HS-5 (cell line): ENCODE measurements at regions not wholly inside any gene's neighbourhood (a gene's known extent, or its start where the extent isn't known, plus 50 kb on each side); places are given as distances from the start of the nearest gene placed in this dataset.

Experiments
- DNase-seq: peaks from one replicate; pipeline ENCODE4 v3.0.0-alpha.2; 2012; ENCODE audit warnings: low read depth

- DNase-seq, result no peak
Measured at GRCh38 chr3:88209356-88209755, 59.6 kb downstream of the C3orf38 start.

DNA sequence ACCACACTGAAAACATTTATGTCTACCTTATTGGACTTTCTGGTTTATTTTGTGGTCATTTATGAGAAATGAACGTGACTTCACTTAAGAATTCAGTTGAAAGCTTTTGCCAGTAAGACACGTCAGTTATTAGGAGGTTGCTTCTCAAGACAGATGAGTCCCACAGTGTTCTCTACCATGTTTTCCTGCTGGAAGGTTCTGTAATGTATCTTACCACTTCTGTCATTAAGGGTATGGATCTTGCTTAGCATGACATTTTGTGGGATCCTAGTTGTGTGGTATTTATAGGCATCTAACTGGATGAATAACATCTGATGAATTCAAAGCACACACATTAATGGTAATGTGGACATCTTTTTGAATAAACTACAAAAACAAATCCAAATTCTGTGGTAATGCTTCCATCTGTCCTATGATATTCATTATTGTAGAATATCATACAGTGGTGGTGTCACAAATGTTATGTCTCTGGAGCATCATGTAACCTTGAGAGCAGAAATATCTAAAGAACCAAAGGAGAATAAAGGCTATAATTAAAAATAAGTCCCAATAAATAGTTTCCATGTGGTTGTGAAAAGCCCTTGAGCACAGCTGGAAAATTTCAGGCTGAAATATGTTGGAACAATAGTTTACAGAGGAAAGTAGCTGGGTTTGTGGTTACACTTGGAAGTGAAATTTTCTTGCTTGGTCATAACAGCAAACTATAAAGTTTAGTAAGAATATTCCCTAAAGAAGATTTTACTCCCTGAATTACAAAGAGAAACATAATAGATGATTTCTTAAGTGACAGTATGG is 61.5 kb downstream of the C3orf38 start:
- no peak for DNase-seq

GRCh38 chr3:88219138-88219792 is 69.5 kb downstream of the C3orf38 start:
- no peak for DNase-seq

DNA sequence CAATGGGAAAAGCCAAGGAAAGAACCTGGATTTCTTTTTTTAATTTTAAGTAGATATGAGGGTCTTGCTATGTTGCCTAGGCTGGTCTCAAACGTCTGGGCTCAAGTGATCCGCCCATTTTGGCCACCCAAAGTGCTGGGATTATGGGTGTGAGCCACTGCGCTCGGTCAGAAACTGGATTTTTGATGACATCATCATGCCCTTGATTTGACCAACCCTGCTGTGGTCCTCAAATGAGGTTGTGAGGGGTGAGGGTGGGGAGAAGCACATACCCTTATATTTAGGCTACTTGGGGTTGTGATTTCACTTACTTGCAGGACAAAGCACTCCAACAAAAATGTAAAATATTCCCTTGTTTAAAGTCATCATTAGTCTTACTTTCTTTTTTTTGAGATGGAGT is 70.4 kb downstream of the C3orf38 start:
- DNase-seq, result no peak

DNA sequence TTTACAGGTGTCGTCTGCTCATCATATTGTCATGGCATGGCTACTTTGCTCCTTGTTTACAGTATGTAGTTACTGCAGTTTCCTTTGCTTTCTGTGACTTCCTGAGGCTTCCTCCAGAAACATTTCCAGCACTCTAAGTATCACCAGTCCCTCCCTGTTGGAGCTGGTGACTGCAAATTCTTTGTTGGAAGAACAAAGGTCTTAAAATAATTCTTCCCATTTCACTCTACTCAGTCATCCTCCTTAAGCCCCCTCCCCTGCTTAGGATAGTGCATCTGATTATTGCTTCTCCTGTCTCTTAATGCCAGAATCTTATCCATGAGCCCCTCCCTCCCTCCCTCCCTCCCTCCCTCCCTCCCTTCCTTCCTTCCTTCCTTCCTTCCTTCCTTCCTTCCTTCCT is 72.0 kb downstream of the C3orf38 start:
- no peak for DNase-seq

DNA sequence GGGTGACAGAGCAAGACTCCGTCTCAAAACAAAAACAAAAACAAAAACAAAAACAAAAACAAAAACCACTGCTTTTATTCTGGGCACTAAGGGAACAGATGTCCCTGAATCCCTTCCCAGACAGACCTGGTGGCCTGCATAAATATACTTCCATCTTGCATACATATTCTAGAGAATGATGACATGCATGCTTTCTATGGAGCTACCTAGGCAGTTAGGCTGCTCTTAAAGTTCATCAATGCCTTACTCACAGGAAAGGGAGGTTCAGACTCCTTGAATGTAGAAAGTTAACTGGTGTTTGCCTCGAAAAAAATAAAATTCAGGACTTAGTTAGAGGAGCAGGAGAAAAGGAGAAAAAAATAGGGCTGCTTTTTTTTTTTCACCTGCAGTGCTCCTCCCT is 72.6 kb downstream of the C3orf38 start:
- DNase-seq, result no peak

GRCh38 chr3:88225326-88226008 is 75.7 kb downstream of the C3orf38 start:
- no peak for DNase-seq

GRCh38 chr3:88226910-88227309 is 77.2 kb downstream of the C3orf38 start:
- DNase-seq, result no peak

- no peak for DNase-seq
Measured at GRCh38 chr3:88230638-88231037, 80.9 kb downstream of the C3orf38 start.

- DNase-seq, result no peak
Measured at GRCh38 chr3:88231207-88231606, 81.4 kb downstream of the C3orf38 start.

- DNase-seq, result no peak
Measured at GRCh38 chr3:88231632-88232031, 81.9 kb downstream of the C3orf38 start.

DNA sequence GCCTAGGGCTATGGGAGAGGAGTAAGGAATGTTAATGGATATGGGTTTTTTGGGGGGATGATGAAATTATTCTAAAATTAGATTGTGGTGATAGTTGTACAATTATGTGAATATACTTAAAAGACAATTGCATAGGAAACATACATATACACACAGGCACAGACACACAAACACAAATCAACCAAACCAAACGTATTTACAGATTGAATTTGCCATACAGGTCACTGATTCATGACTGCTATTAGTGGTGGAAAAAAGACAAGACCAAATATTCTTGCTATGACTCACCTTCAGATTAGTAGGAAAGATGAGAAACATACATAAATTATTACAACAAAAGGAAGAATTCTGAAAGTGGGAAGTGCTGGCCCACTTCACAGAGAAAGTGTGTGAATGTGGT is 85.3 kb downstream of the C3orf38 start:
- no peak for DNase-seq

DNA sequence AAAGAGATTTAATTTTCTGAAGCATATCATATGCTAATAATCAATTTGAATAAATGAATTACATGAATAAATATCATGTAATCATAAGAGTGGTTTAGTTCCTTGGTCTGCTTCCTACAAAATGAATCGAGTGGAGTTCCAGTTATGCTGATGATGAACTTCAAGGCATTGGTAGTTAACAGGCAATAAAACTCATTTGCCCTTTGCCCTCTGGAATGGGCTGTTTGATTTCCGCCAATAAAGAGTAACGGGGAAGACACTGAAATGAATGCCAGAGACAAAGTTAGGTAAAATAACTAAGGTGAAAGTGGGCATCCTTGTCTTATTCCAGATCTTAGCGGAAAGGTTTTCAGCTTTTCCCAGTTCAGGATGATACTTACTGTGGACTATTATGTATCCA is 90.1 kb downstream of the C3orf38 start:
- DNase-seq, result no peak

DNA sequence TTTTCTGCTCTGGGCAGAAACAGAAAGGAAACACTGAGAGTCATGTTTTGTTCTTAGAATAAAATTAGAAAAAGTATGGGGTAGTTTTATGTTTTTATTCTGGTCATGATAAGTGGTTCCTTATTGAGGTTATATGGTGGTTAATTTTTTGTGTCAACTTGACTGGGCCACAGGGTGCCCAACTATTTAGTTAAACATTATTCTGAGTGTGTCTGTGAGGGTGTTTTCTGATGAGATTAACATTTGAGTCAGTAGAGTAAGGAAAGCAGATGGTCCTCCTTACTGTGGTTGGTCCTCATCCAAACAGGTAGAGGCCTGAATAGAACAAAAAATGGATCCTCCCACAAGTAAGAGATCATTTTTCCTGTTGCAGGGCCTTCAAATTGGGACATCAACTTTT is 98.9 kb downstream of the C3orf38 start:
- no peak for DNase-seq

- no peak for DNase-seq
Measured at GRCh38 chr3:88259045-88259444, 109.3 kb downstream of the C3orf38 start.

- DNase-seq, result no peak
Measured at GRCh38 chr3:88262527-88262926, 112.8 kb downstream of the C3orf38 start.

DNA sequence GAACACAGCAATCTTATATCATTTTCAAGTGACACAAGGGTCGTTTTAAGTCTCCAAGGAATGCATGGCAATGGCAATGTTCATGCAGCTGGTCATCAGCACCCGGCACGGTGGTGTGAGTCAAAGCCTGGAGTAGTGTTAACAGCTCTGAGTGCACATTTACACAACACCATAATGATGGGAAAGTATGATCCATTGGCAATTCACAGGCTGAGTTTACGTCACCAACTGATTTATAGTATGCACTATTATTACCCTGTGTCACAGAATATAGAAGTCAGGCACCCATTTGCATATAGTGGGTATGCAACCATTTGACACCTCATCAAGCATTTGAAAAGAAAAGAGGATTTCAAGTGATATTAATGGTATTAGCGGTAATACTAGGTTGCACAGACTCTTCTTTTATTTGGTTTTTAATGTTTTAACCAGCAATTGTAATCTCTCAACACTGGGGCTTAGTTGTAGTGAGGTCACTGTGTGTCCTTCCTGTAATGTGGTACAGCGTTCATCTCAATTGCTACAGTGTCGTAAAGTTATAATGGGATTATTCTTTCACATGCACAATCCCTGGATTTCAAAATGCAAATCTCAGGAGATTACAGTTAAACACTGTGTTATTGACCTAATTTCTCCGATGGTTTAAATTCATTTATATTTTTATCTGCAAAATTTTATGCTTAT is 113.8 kb downstream of the C3orf38 start:
- DNase-seq, result no peak

DNA sequence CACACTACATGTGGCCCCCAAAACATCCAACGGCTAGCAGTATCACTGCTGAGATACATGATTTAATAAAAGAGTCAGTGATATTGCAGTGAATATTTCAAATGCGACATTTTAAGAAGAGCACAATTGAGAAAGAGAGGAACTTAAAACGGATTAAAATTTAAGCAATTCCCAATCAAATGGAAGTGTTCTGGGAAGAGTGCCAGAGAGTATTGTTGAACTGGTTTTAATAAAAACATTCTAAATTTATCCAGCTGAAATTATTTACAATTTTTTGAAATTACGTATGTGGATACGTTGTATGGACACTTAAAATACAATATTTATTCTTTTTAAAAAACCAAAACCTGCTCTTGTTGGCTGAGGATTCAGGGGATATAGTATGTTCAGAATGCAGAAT is 117.7 kb downstream of the C3orf38 start:
- no peak for DNase-seq

DNA sequence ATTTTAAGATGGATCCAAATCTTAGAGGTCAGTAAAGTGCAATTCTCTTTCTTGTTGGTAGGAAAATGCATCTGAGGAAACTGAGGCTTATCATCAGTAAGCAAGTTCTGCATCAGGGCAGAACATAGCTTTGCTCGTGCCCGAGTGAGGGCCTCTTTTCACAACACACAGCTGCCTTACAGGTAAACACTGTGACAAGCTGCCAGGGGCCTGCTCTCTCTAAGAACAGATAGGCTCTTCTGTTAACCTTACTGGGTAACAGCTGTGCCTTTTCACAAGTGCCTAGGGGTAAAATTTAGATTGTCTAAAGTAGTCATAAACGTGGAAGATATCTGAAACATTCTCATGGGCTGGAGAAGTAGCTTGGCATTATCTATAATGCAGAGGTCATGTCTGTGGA is 118.1 kb downstream of the C3orf38 start:
- no peak for DNase-seq

DNA sequence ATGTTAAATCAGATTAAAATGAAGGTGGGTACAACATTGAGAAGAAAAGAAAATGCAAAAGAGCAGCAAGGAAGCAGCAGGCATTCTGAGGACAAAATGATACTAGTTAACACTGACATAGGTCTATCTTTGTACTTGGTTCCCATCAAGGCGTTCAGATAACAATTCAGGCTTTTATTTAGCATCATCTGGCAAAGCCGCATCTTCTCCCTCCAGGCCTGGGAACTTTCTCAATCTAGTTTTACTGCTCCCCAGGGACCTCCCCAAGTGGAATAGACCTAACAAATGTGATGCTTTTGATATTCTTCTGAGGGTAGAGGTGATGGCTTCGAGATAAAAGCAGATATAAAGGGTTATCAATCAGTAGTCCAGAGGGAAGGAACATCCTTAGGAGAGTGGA is 130.6 kb downstream of the C3orf38 start:
- DNase-seq, result no peak

GRCh38 chr3:88282528-88283241 is 132.9 kb downstream of the C3orf38 start:
- DNase-seq, result no peak

DNA sequence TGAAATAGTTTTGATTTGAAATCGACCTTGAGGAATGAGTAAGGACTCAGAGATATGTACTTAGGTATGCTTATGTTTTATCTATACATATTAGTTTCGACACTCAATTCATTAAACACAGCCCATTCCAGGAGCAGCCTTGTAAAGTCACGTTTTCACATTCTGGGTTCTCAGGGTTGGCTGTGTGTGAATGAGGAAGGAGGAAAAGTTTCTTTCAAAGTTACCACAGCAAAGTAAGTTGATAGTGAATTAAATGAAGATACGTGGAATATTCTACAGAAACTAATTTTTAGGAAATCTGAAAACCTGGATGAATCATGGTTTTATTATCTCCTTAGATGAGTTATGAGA is 133.5 kb downstream of the C3orf38 start:
- no peak for DNase-seq
